ENCODE measurements at regions not wholly inside any gene's neighbourhood (a gene's known extent, or its start where the extent isn't known, plus 50 kb on each side); places are given as distances from the start of the nearest gene placed in this dataset.

- TF ChIP-seq CTCF (IDR thresholded peaks at IDR 0.05; ENCODE audit: control insufficient read depth, insufficient read depth, low read depth, low read length, missing control alignments) = no peak
- no peak for DNase-seq (ENCODE audit: low read depth)
- no peak overlapping the region for H3K4me3 ChIP-seq (ENCODE audit: control insufficient read depth, low read depth, low read length)
Observed at GRCh38 chr3:117181222-117181621, 471.6 kb downstream of the TUSC7 start.

- no peak for TF ChIP-seq CTCF (IDR thresholded peaks at IDR 0.05; ENCODE audit: control insufficient read depth, insufficient read depth, low read depth, low read length, missing control alignments)
- H3K4me3 ChIP-seq (ENCODE audit: control insufficient read depth, low read depth, low read length) = no peak overlapping the region
- DNase-seq (ENCODE audit: low read depth) = peak; percentile 38
Observed at GRCh38 chr3:117184574-117184973, 475.0 kb downstream of the TUSC7 start.

GRCh38 chr3:117191245-117191644 lies 481.7 kb downstream of the TUSC7 start:
- H3K4me3 ChIP-seq (ENCODE audit: control insufficient read depth, low read depth, low read length) = no peak overlapping the region

GRCh38 chr3:117192888-117193287 lies 483.3 kb downstream of the TUSC7 start:
- DNase-seq (ENCODE audit: low read depth) = no peak
- TF ChIP-seq CTCF (IDR thresholded peaks at IDR 0.05; ENCODE audit: control insufficient read depth, insufficient read depth, low read depth, low read length, missing control alignments) = no peak

More at GRCh38 chr3:117191245-117191644, 481.7 kb downstream of the TUSC7 start:
- no peak for TF ChIP-seq CTCF (IDR thresholded peaks at IDR 0.05; ENCODE audit: control insufficient read depth, insufficient read depth, low read depth, low read length, missing control alignments)
- no peak for DNase-seq (ENCODE audit: low read depth)

GRCh38 chr3:117193390-117193789 lies 483.8 kb downstream of the TUSC7 start:
- no peak for DNase-seq (ENCODE audit: low read depth)
- TF ChIP-seq CTCF (IDR thresholded peaks at IDR 0.05; ENCODE audit: control insufficient read depth, insufficient read depth, low read depth, low read length, missing control alignments) = peak; percentile 21

More at GRCh38 chr3:117192888-117193287, 483.3 kb downstream of the TUSC7 start:
- H3K4me3 ChIP-seq (ENCODE audit: control insufficient read depth, low read depth, low read length) = no peak overlapping the region

GRCh38 chr3:117195034-117195433 lies 485.5 kb downstream of the TUSC7 start:
- DNase-seq (ENCODE audit: low read depth) = no peak
- H3K4me3 ChIP-seq (ENCODE audit: control insufficient read depth, low read depth, low read length) = no peak overlapping the region
- no peak for TF ChIP-seq CTCF (IDR thresholded peaks at IDR 0.05; ENCODE audit: control insufficient read depth, insufficient read depth, low read depth, low read length, missing control alignments)

More at GRCh38 chr3:117193390-117193789, 483.8 kb downstream of the TUSC7 start:
- H3K4me3 ChIP-seq (ENCODE audit: control insufficient read depth, low read depth, low read length) = no peak overlapping the region

GRCh38 chr3:117200962-117201361 lies 491.4 kb downstream of the TUSC7 start:
- DNase-seq (ENCODE audit: low read depth) = no peak
- H3K4me3 ChIP-seq (ENCODE audit: control insufficient read depth, low read depth, low read length) = no peak overlapping the region
- TF ChIP-seq CTCF (IDR thresholded peaks at IDR 0.05; ENCODE audit: control insufficient read depth, insufficient read depth, low read depth, low read length, missing control alignments) = no peak
